WERI-Rb-1 (cell line): ENCODE measurements at regions not wholly inside any gene's neighbourhood (a gene's known extent, or its start where the extent isn't known, plus 50 kb on each side); places are given as distances from the start of the nearest gene placed in this dataset.

Experiments
- DNase-seq: peaks from one replicate; pipeline ENCODE4 v3.0.0-alpha.2; 2020
- H3K27ac ChIP-seq: fragments of 250-450 bp; sonication (Bioruptor Pico); 2 replicates; pipeline ENCODE4 v1.5.1; 2020; ENCODE audit warnings: mild to moderate bottlenecking, moderate library complexity
- H3K27me3 ChIP-seq: fragments of 250-450 bp; sonication (Bioruptor Pico); 2 replicates; pipeline ENCODE4 v1.5.1; 2021; ENCODE audit warnings: mild to moderate bottlenecking, low read depth, moderate library complexity; ENCODE audit not compliant: insufficient read depth, severe bottlenecking
- H3K36me3 ChIP-seq: fragments of 250-450 bp; sonication (Bioruptor Pico); 2 replicates; pipeline ENCODE4 v1.5.1; 2020; ENCODE audit warnings: mild to moderate bottlenecking, moderate library complexity
- H3K4me3 ChIP-seq: 2 replicates; pipeline ENCODE4 v1.5.1; 2011; ENCODE audit warnings: low read depth, mild to moderate bottlenecking, control low read depth, low read length
- H3K9me3 ChIP-seq: fragments of 250-450 bp; sonication (Bioruptor Pico); 2 replicates; pipeline ENCODE4 v1.5.1; 2021; ENCODE audit warnings: mild to moderate bottlenecking, moderate library complexity; ENCODE audit not compliant: severe bottlenecking
- TF ChIP-seq, protein P1 (sequence below): IDR thresholded peaks from 2 replicates; pipeline ENCODE4 v1.5.1; 2011; ENCODE audit warnings: low read depth, mild to moderate bottlenecking, control low read depth, inconsistent platforms, low read length

DNA sequence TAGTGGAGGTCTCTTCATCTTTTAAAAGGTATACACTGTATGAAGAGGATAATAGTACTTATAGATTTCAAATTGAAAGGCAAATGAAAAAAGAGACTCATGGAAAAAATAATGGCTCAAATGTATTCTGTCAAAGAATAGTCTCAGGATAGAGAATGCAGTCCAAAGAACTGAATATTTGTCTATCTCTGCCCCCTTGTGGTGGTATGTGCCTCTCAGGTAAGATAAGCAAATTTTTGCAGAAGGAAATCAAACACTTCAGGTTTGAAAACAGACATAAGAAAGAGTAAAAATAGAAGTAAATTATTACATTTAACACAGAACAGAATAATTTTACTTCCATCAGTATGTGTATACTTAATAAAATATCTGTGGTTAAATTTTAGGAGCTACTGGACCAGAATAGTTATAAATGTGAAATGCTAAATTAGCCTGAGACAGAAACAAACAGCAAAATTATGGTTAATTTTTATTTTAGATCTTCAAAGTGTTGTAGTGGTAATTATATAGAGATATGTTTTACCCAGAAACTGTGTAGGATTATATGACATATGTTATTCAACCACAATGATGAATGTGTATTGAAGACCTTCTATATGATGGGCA is 164.4 kb upstream of the PALMD start:
- no peak overlapping the region for H3K4me3 ChIP-seq
- H3K9me3 ChIP-seq, result peaks cover 2% of the 10 kb centered on the region
- H3K27me3 ChIP-seq, result no peaks in the 10 kb centered on the region
- TF ChIP-seq, protein P1, sequence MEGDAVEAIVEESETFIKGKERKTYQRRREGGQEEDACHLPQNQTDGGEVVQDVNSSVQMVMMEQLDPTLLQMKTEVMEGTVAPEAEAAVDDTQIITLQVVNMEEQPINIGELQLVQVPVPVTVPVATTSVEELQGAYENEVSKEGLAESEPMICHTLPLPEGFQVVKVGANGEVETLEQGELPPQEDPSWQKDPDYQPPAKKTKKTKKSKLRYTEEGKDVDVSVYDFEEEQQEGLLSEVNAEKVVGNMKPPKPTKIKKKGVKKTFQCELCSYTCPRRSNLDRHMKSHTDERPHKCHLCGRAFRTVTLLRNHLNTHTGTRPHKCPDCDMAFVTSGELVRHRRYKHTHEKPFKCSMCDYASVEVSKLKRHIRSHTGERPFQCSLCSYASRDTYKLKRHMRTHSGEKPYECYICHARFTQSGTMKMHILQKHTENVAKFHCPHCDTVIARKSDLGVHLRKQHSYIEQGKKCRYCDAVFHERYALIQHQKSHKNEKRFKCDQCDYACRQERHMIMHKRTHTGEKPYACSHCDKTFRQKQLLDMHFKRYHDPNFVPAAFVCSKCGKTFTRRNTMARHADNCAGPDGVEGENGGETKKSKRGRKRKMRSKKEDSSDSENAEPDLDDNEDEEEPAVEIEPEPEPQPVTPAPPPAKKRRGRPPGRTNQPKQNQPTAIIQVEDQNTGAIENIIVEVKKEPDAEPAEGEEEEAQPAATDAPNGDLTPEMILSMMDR, result peak; percentile 34; the same call in 1 of the 2 replicates
- H3K36me3 ChIP-seq, result no peaks in the 10 kb centered on the region
- peak; percentile 64 for DNase-seq
- no peak overlapping the region for H3K27ac ChIP-seq

- DNase-seq, result no peak
- Histone ChIP-seq H3K27ac (no peak overlapping the region), H3K36me3 (no peaks in the 10 kb centered on the region), H3K27me3 (no peaks in the 10 kb centered on the region), H3K4me3 (no peak overlapping the region), H3K9me3 (peaks cover 2% of the 10 kb centered on the region)
- TF ChIP-seq, protein P1, result no peak
These were observed 163.6 kb upstream of the PALMD start for GRCh38 chr1:99482286-99482685.

GRCh38 chr1:99482750-99483149 is 163.2 kb upstream of the PALMD start:
- DNase-seq, result no peak
- TF ChIP-seq, protein P1, result no peak

DNA sequence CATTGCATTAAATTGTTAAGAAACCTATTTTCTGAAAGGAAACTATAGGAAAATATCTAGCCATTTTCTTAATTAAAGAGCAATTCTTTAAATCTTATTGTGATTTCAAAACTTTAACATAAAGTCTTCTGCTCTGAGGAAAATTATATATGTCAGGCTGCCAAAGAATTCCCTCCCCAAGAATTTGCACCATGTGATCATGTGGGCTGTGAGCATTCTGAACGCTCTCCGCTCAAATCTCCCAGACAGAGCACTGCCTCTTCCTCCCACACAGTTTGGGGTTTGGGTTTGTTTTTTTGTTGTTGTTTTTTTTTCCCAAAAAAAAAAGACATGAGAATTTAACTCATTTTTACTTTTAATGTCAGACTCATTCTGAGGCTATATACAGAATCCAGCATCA is 155.9 kb upstream of the PALMD start:
- no peak for DNase-seq
- H3K27ac ChIP-seq, result no peak overlapping the region
- no peak overlapping the region for H3K4me3 ChIP-seq
- TF ChIP-seq, protein P1, result no peak
- H3K27me3 ChIP-seq, result no peaks in the 10 kb centered on the region
- no peaks in the 10 kb centered on the region for H3K9me3 ChIP-seq
- no peaks in the 10 kb centered on the region for H3K36me3 ChIP-seq

More at GRCh38 chr1:99482750-99483149, 163.2 kb upstream of the PALMD start:
- no peaks in the 10 kb centered on the region for H3K27me3 ChIP-seq
- no peaks in the 10 kb centered on the region for H3K36me3 ChIP-seq
- no peak overlapping the region for H3K27ac ChIP-seq
- H3K4me3 ChIP-seq, result no peak overlapping the region
- peaks cover 2% of the 10 kb centered on the region for H3K9me3 ChIP-seq

GRCh38 chr1:99496067-99496466 is 149.8 kb upstream of the PALMD start:
- no peaks in the 10 kb centered on the region for H3K36me3 ChIP-seq
- no peak overlapping the region for H3K4me3 ChIP-seq
- no peak overlapping the region for H3K27ac ChIP-seq
- TF ChIP-seq, protein P1, result no peak
- H3K9me3 ChIP-seq, result no peaks in the 10 kb centered on the region
- H3K27me3 ChIP-seq, result no peaks in the 10 kb centered on the region
- no peak for DNase-seq

DNA sequence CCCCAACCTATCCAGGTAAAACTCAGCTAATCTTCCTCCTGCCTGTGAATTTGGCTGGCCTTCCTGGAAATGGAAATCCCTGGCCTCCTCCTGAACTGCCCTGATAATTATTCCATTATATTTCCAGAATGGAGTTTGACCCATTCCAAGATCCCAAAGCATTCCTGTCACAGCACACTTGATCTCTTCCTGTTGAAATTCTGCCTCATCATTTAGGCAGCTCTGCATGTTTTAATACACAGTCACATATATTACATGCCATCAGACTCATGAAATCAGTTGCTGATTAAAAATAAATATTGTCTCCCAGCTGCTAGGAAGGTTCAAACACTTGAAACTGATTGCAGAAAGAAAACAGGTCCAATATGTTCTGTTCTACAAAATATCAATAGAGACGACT is 148.2 kb upstream of the PALMD start:
- Histone ChIP-seq H3K4me3 (no peak overlapping the region), H3K27ac (no peak overlapping the region), H3K36me3 (no peaks in the 10 kb centered on the region), H3K27me3 (no peaks in the 10 kb centered on the region), H3K9me3 (no peaks in the 10 kb centered on the region)
- DNase-seq, result no peak
- TF ChIP-seq, protein P1, result no peak
